Lung (tissue), 11 donors: ENCODE measurements at regions not wholly inside any gene's neighbourhood (a gene's known extent, or its start where the extent isn't known, plus 50 kb on each side); places are given as distances from the start of the nearest gene placed in this dataset.
A peak's percentile ranks its signal among the peaks of the same experiment; 100 is the strongest.

Experiments
- ATAC-seq: fragments of 200-7000 bp; cut with Tn5 transposase; one replicate; pipeline ENCODE4 v1.9.1; 2020; ENCODE audit warnings: moderate number of reproducible peaks; ENCODE audit not compliant: insufficient read depth, low FRiP score
- DNase-seq, 3 donors: peaks; one replicate each; pipeline ENCODE4 v3.0.0-alpha.2; 2013 to 2017
- H3K27ac ChIP-seq, 2 donors: one replicate each; pipeline ENCODE4 v1.5.1; 2013; ENCODE audit warnings: mild to moderate bottlenecking in 2 of 2, moderate library complexity in 2 of 2, control low read depth in 1 of 2, inconsistent platforms in 1 of 2, low read depth in 1 of 2, low read length in 1 of 2
- H3K27me3 ChIP-seq, 3 donors: one replicate each; pipeline ENCODE4 v1.5.1; 2013; ENCODE audit warnings: low read length in 2 of 3; ENCODE audit not compliant: control insufficient read depth in 3 of 3, insufficient read depth in 3 of 3
- H3K36me3 ChIP-seq, 4 donors: one replicate each; pipeline ENCODE4 v1.5.1; 2013; ENCODE audit warnings: low read length in 4 of 4, mild to moderate bottlenecking in 1 of 4, moderate library complexity in 1 of 4; ENCODE audit not compliant: control insufficient read depth in 4 of 4, insufficient read depth in 4 of 4
- H3K4me1 ChIP-seq, 5 donors: one replicate each; pipeline ENCODE4 v1.5.1; 2013; ENCODE audit warnings: low read length in 5 of 5, mild to moderate bottlenecking in 2 of 5, moderate library complexity in 1 of 5; ENCODE audit not compliant: control insufficient read depth in 5 of 5, insufficient read depth in 5 of 5
- H3K4me3 ChIP-seq: one replicate; pipeline ENCODE4 v1.5.1; 2013; ENCODE audit warnings: mild to moderate bottlenecking, control low read depth, moderate library complexity
- H3K9ac ChIP-seq, 2 donors: one replicate each; pipeline ENCODE4 v1.5.1; 2013; ENCODE audit warnings: low read length in 2 of 2, control low read depth in 1 of 2; ENCODE audit not compliant: insufficient read depth in 1 of 2
- H3K9me3 ChIP-seq, 4 donors: one replicate each; pipeline ENCODE4 v1.5.1; 2013; ENCODE audit warnings: low read length in 3 of 4, mild to moderate bottlenecking in 1 of 4, moderate library complexity in 1 of 4; ENCODE audit not compliant: control insufficient read depth in 4 of 4, insufficient read depth in 3 of 4
- WGBS, 2 donors: extraction: QIAGEN DNeasy Blood & Tissue Kit; methylation state at CpG; one replicate each; pipeline ENCODE4 v1.1.7; 2013; 5-methylcytosine and 5-hydroxymethylcytosine counted together
- TF ChIP-seq, protein P1 (sequence below): IDR thresholded peaks from 2 replicates; pipeline ENCODE4 v1.5.1; 2012; ENCODE audit warnings: mild to moderate bottlenecking; ENCODE audit errors: control extremely low read depth, extremely low read depth
- donor health status: control.
- donor health status: control.
- donor health status: Bipolar disorder and iron deficiency.
- donor health status: healthy.
- donor health status: DM: yes; HTN: yes; CAD: no.

DNA sequence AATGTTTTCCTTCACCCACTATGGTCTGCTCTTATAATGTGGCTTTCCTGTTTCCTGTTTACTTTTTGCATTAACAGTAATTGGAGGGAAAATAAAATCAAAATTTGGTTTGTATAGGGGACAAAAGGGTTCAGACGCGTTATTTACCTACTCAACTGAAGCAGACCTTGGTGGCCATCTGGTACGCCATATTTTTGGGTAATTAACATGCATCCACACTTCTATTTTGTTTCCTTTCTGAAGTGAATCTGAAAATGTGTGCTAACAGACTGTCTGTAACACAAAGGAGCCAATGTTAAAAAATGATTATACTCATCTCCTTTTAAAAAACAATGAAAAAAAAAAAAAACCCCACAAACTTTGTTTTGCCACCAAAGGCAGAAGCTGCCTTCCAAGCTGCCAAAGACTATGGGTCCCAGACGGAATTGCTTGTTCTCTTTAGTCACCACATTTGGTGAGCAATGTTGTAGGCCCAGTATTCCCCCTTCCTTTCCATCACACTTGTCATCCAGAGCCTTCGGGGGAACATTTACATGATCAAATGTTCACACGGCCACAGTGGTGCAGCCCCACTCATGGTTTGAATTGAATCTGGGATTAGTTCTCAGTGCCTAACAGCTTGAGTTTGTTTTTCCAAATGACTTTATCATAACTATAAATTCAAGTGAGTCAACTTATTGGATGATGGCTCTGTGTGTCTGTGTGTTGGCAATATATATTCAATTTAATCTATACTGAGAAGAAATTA lies 323.7 kb upstream of the CD180 start:
- Histone ChIP-seq H3K9me3 (no peaks in the 10 kb centered on the region), H3K4me1 (peaks cover 0 to 21% (median 4%) of the 10 kb centered on the region in 5 donors), H3K36me3 (no peaks in the 10 kb centered on the region), H3K27me3 (no peaks in the 10 kb centered on the region), H3K4me3 (no peak overlapping the region), H3K27ac (no peak overlapping the region), H3K9ac (no peak overlapping the region)
- 88 to 94% methylated on average over 6 of the region's 6 CpGs for WGBS, 2 donors
- no peak for DNase-seq
- TF ChIP-seq, protein P1, sequence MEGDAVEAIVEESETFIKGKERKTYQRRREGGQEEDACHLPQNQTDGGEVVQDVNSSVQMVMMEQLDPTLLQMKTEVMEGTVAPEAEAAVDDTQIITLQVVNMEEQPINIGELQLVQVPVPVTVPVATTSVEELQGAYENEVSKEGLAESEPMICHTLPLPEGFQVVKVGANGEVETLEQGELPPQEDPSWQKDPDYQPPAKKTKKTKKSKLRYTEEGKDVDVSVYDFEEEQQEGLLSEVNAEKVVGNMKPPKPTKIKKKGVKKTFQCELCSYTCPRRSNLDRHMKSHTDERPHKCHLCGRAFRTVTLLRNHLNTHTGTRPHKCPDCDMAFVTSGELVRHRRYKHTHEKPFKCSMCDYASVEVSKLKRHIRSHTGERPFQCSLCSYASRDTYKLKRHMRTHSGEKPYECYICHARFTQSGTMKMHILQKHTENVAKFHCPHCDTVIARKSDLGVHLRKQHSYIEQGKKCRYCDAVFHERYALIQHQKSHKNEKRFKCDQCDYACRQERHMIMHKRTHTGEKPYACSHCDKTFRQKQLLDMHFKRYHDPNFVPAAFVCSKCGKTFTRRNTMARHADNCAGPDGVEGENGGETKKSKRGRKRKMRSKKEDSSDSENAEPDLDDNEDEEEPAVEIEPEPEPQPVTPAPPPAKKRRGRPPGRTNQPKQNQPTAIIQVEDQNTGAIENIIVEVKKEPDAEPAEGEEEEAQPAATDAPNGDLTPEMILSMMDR, result no peak
- ATAC-seq, result no peak

DNA sequence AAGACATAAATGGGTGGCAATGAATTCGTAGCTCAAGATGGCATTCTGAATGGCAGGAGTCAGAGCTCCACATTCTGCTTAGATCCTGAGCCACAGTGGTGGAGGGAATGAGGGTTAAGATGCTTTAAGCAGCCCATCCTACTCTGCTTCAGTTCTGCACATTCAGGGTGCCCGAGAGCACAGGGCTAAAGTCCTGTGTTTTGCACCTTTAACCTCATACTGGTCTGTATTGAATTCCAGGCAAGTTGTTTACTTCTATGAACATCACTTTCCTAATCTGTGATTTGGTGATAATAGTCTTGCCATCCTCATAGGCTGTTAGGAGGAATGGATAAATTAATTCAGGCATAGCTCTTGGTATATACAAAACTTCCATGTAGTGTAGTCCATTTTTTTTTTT lies 321.6 kb upstream of the CD180 start:
- Histone ChIP-seq H3K9ac (no peak overlapping the region), H3K27me3 (no peaks in the 10 kb centered on the region), H3K9me3 (no peaks in the 10 kb centered on the region), H3K27ac (peak overlapping the region in 1 of 2 donors; percentile 40), H3K36me3 (no peaks in the 10 kb centered on the region), H3K4me3 (no peak overlapping the region), H3K4me1 (peaks cover 0 to 32% (median 10%) of the 10 kb centered on the region in 5 donors)
- TF ChIP-seq, protein P1, result no peak
- DNase-seq, result no peak
- ATAC-seq, result no peak
- WGBS, 2 donors, result 95 to 97% methylated on average over 2 of the region's 2 CpGs

DNA sequence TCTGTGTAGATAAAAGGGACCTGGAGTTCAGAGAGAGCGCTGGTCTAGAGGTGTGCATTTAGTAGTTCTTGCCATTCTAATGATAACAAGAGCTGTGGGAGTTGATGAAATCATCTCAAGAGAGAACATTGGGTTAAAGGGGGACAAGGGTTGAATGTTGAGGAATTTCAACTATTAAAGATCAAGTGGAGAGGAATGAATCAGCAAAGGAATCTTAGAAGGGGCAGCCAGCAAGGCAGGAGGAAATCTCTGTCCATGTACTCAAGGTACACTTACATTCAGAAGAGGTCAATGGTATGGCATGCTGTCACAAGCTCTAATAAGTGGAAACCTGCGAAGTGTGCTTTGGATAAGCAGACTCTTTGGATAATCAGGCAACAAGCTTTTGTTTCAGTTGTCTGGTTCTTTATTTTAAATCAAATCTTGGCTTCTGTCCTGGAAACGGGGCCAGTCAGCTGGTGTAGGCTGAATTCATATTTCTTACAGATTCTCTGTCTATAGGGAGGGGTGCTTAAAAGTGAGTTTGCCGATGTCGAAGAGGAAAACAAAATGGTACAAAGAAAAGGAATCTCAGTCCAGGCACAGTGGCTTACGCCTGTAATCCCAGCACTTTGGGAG lies 320.5 kb upstream of the CD180 start:
- Histone ChIP-seq H3K27me3 (no peaks in the 10 kb centered on the region), H3K4me1 (peaks cover 0 to 43% (median 10%) of the 10 kb centered on the region in 5 donors), H3K9ac (no peak overlapping the region), H3K4me3 (no peak overlapping the region), H3K9me3 (no peaks in the 10 kb centered on the region), H3K36me3 (no peaks in the 10 kb centered on the region), H3K27ac (no peak overlapping the region)
- peak; percentile 73 for ATAC-seq
- peak; percentile 41 to 79 (median 67) for DNase-seq
- 66 to 68% methylated on average over 6 of the region's 6 CpGs for whole genome bisulfite sequencing, 2 donors
- TF ChIP-seq, protein P1, result no peak
